KMS-11 (cell line): ENCODE measurements at regions not wholly inside any gene's neighbourhood (a gene's known extent, or its start where the extent isn't known, plus 50 kb on each side); places are given as distances from the start of the nearest gene placed in this dataset.
A peak's percentile ranks its signal among the peaks of the same experiment; 100 is the strongest.

Source experiments
- H2AFZ ChIP-seq: fragments of 200-600 bp; sonication (generic); 2 replicates; pipeline ENCODE4 v1.6.1; 2016; ENCODE audit warnings: antibody characterized with exemption, mixed run types, low read depth
- H3K27ac ChIP-seq: fragments of 200-600 bp; sonication (generic); 2 replicates; pipeline ENCODE4 v1.6.1; 2016; ENCODE audit warnings: mild to moderate bottlenecking, mixed run types
- H3K27me3 ChIP-seq: fragments of 200-600 bp; sonication (generic); 2 replicates; pipeline ENCODE4 v1.6.1; 2017; ENCODE audit warnings: mild to moderate bottlenecking, low read depth, mixed run types, moderate library complexity; ENCODE audit not compliant: insufficient read depth
- H3K36me3 ChIP-seq: fragments of 200-600 bp; sonication (generic); 2 replicates; pipeline ENCODE4 v1.6.1; 2017; ENCODE audit warnings: mild to moderate bottlenecking, mixed run types; ENCODE audit not compliant: insufficient read depth
- H3K4me1 ChIP-seq: fragments of 200-600 bp; sonication (generic); 2 replicates; pipeline ENCODE4 v1.6.1; 2016; ENCODE audit warnings: mild to moderate bottlenecking, low read depth, mixed run types; ENCODE audit not compliant: poor library complexity, severe bottlenecking
- H3K4me2 ChIP-seq: fragments of 200-600 bp; sonication (generic); 2 replicates; pipeline ENCODE4 v1.7.0; 2016; ENCODE audit warnings: mild to moderate bottlenecking, mixed run types
- H3K4me3 ChIP-seq: fragments of 200-600 bp; sonication (generic); IDR thresholded peaks from 2 replicates; pipeline ENCODE4 v1.6.1; 2017; ENCODE audit warnings: low read depth, low read length, mixed read lengths; ENCODE audit not compliant: insufficient read depth
- H3K79me2 ChIP-seq: fragments of 200-600 bp; sonication (generic); 2 replicates; pipeline ENCODE4 v1.6.1; 2016; ENCODE audit warnings: low read depth, mixed run types; ENCODE audit not compliant: insufficient read depth
- H3K9ac ChIP-seq: fragments of 200-600 bp; sonication (generic); 2 replicates; pipeline ENCODE4 v1.6.1; 2016; ENCODE audit warnings: mild to moderate bottlenecking, mixed run types
- H4K20me1 ChIP-seq: fragments of 200-600 bp; sonication (generic); 2 replicates; pipeline ENCODE4 v1.6.1; 2016; ENCODE audit warnings: mild to moderate bottlenecking, mixed run types; ENCODE audit not compliant: insufficient read depth
- TF ChIP-seq, protein P1 (sequence below): fragments of 200-600 bp; sonication (generic); conservative IDR thresholded peaks from 2 replicates; pipeline ENCODE4 v1.6.1; 2017; ENCODE audit warnings: low read depth, mild to moderate bottlenecking, antibody characterized with exemption, low read length, moderate library complexity, mixed read lengths

DNA sequence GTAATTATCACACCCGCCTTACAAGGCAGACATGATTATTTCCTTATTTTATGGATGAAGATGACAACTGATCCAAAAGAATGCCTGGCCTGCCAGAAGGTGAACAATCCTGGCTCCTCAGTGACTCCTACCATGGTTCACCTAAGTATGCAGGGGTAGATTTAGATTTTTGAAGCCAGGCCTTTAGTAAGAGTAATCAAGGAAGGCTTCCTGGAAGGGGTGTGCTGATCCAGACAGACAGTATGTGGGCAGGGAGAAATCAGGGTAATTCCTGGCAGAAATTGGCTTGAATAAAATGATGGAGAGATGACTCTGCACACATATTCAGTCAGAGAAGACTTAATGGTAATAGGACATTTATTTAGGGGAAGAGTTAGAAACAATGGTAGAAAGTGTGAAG, 637.7 kb upstream of the FANCL start:
- Histone ChIP-seq H3K79me2 (no peaks in the 10 kb centered on the region), H3K27me3 (no peaks in the 10 kb centered on the region)
- TF ChIP-seq, protein P1, sequence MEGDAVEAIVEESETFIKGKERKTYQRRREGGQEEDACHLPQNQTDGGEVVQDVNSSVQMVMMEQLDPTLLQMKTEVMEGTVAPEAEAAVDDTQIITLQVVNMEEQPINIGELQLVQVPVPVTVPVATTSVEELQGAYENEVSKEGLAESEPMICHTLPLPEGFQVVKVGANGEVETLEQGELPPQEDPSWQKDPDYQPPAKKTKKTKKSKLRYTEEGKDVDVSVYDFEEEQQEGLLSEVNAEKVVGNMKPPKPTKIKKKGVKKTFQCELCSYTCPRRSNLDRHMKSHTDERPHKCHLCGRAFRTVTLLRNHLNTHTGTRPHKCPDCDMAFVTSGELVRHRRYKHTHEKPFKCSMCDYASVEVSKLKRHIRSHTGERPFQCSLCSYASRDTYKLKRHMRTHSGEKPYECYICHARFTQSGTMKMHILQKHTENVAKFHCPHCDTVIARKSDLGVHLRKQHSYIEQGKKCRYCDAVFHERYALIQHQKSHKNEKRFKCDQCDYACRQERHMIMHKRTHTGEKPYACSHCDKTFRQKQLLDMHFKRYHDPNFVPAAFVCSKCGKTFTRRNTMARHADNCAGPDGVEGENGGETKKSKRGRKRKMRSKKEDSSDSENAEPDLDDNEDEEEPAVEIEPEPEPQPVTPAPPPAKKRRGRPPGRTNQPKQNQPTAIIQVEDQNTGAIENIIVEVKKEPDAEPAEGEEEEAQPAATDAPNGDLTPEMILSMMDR = no peak

GRCh38 chr2:58876126-58876525, 635.0 kb upstream of the FANCL start:
- Histone ChIP-seq H3K4me2 (no peak overlapping the region), H3K36me3 (no peaks in the 10 kb centered on the region), H3K27me3 (no peaks in the 10 kb centered on the region), H3K4me1 (no peaks in the 10 kb centered on the region), H3K79me2 (no peaks in the 10 kb centered on the region), H2AFZ (no peak overlapping the region), H3K27ac (no peak overlapping the region), H4K20me1 (no peaks in the 10 kb centered on the region), H3K9ac (no peak overlapping the region), H3K4me3 (no peak overlapping the region)
- TF ChIP-seq, protein P1 = no peak

More for the DNA sequence above, 637.7 kb upstream of the FANCL start:
- no peak overlapping the region for H3K4me2 ChIP-seq
- no peaks in the 10 kb centered on the region for H3K36me3 ChIP-seq
- H3K27ac ChIP-seq = no peak overlapping the region
- H4K20me1 ChIP-seq = no peaks in the 10 kb centered on the region
- H3K4me1 ChIP-seq = no peaks in the 10 kb centered on the region
- no peak overlapping the region for H2AFZ ChIP-seq
- H3K9ac ChIP-seq = no peak overlapping the region
- no peak overlapping the region for H3K4me3 ChIP-seq

DNA sequence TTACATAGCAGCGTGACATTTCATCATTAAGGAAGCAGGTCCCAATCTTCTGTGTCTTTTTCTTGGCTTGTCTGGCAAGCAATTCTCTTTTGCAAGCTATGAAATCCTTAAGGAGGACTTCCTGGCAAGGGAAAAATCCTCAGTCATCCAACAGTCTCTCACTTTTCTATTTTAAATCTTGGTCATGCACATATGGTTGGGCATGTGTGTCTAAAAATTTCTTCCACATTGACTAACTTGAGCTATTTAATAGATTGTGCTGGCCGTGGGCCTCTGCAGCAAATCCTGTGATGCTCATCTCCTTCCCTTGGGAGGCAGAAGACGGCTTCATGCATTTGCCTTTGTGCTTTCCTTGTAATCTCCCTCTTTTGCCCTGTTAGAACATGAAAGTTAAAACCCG, 634.3 kb upstream of the FANCL start:
- H3K9ac ChIP-seq = no peak overlapping the region

GRCh38 chr2:58871469-58872142, 630.5 kb upstream of the FANCL start:
- Histone ChIP-seq H3K4me1 (peaks cover 16% of the 10 kb centered on the region), H3K4me2 (no peak overlapping the region), H4K20me1 (no peaks in the 10 kb centered on the region), H3K79me2 (no peaks in the 10 kb centered on the region), H3K9ac (no peak overlapping the region), H3K36me3 (no peaks in the 10 kb centered on the region), H3K4me3 (no peak overlapping the region), H2AFZ (no peak overlapping the region), H3K27me3 (no peaks in the 10 kb centered on the region), H3K27ac (no peak overlapping the region)
- TF ChIP-seq, protein P1 = peak; percentile 61

More for the DNA sequence above, 634.3 kb upstream of the FANCL start:
- Histone ChIP-seq H2AFZ (no peak overlapping the region), H3K36me3 (no peaks in the 10 kb centered on the region), H4K20me1 (no peaks in the 10 kb centered on the region), H3K27me3 (no peaks in the 10 kb centered on the region), H3K79me2 (no peaks in the 10 kb centered on the region), H3K4me3 (no peak overlapping the region), H3K4me2 (no peak overlapping the region), H3K27ac (no peak overlapping the region), H3K4me1 (no peaks in the 10 kb centered on the region)
- TF ChIP-seq, protein P1 = no peak
